Right lobe of liver (tissue), 6 donors: ENCODE measurements at regions not wholly inside any gene's neighbourhood (a gene's known extent, or its start where the extent isn't known, plus 50 kb on each side); places are given as distances from the start of the nearest gene placed in this dataset.

Source experiments
- ATAC-seq, 4 donors: fragments of 200-7000 bp; cut with Tn5 transposase; one replicate each; pipeline ENCODE4 v1.9.1; 2020; ENCODE audit warnings: mild to moderate bottlenecking in 4 of 4, moderate library complexity in 4 of 4
- DNase-seq, 3 donors: peaks; one replicate each; pipeline ENCODE4 v3.0.0-alpha.2; 2020
- H3K27ac ChIP-seq, 3 donors: fragments of 200-600 bp; one replicate each; pipeline ENCODE4 v1.8.0; 2022
- H3K27me3 ChIP-seq, 2 donors: fragments of 200-600 bp; one replicate each; pipeline ENCODE4 v1.8.0; 2022
- H3K36me3 ChIP-seq, 4 donors: fragments of 200-600 bp; sonication (generic) in 1 of 4; one replicate each; pipeline versions ENCODE4 v1.5.1 to v1.8.0; 2017 to 2022; ENCODE audit warnings: control low read depth in 1 of 4
- H3K4me1 ChIP-seq, 4 donors: fragments of 200-600 bp; sonication (generic) in 1 of 4; one replicate each; pipeline versions ENCODE4 v1.5.1 to v1.8.0; 2017 to 2022; ENCODE audit warnings: control low read depth in 1 of 4
- H3K4me3 ChIP-seq, 3 donors: fragments of 200-600 bp; one replicate each; pipeline ENCODE4 v1.8.0; 2022
- H3K9me3 ChIP-seq, 4 donors: fragments of 200-600 bp; sonication (generic) in 1 of 4; one replicate each; pipeline versions ENCODE4 v1.5.1 to v1.8.0; 2017 to 2022; ENCODE audit warnings: control low read depth in 1 of 4
- POLR2A ChIP-seq: fragments of 450-650 bp; IDR thresholded peaks from one replicate; pipeline ENCODE4 v1.6.1; 2017; ENCODE audit warnings: antibody characterized with exemption, mild to moderate bottlenecking
- WGBS: methylation state at CpG from one replicate; pipeline ENCODE4 v1.1.6; 2018; ENCODE audit warnings: low coverage, low lambda C conversion rate; ENCODE audit not compliant: insufficient coverage; ENCODE audit errors: missing lambda C conversion rate; 5-methylcytosine and 5-hydroxymethylcytosine counted together
- intact Hi-C, 2 donors: fragments of 100-400 bp; cut with DNase I; formaldehyde crosslinking; loops; one replicate each; pipeline versions ENCODE4 v1.11.2 to v1.14.1; 2022
- TF ChIP-seq, protein P1 (sequence below), 4 donors: fragments of 200-600 bp in 3 of 4; fragments of 450-650 bp in 1 of 4; IDR thresholded peaks; one replicate each; pipeline versions ENCODE4 v1.5.1 to v1.8.0; 2016 to 2022; ENCODE audit warnings: antibody characterized with exemption in 4 of 4, mild to moderate bottlenecking in 2 of 4
- donor health status: DM: no; HTN: yes; CAD: no.
- donor health status: DM: no; HTN: no; CAD: no.
- donor health status: DM: no; HTN: no; CAD: no.
- donor health status: DM: no; HTN: yes; CAD: no.
- donor health status: DM: no; HTN: yes; CAD: no.

DNA sequence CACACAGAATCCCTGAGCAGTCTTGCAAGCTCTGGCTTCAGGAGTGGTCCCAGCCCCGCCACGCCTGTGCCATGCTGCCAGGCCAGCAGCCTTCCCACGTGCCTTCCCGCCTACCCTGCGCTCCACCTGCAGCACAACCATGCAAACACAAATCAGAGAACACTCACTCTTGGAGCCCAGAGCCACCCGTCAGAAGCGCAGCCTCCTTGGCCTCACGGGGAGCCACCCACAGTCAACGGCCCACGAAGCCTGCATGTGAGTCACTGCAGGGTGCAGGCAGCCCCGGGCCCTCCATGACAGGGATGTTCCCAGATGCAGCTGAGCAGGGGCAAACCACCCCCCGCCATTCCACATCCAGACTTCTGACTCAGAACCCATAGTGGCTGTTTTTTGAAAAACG lies 217.0 kb downstream of the DLL1 start:
- peak in 1 of 3 donors; percentile 31 for DNase-seq
- Histone ChIP-seq H3K27me3 (no peaks in the 10 kb centered on the region), H3K9me3 (no peaks in the 10 kb centered on the region), H3K4me3 (no peak overlapping the region), H3K27ac (no peak overlapping the region), H3K4me1 (no peaks in the 10 kb centered on the region), H3K36me3 (no peaks in the 10 kb centered on the region)
- no peak for ATAC-seq
- 84% methylated on average over 4 of the region's 13 CpGs for WGBS
- intact Hi-C loops, result no loop called here
- no peak for TF ChIP-seq POLR2A
- TF ChIP-seq, protein P1, sequence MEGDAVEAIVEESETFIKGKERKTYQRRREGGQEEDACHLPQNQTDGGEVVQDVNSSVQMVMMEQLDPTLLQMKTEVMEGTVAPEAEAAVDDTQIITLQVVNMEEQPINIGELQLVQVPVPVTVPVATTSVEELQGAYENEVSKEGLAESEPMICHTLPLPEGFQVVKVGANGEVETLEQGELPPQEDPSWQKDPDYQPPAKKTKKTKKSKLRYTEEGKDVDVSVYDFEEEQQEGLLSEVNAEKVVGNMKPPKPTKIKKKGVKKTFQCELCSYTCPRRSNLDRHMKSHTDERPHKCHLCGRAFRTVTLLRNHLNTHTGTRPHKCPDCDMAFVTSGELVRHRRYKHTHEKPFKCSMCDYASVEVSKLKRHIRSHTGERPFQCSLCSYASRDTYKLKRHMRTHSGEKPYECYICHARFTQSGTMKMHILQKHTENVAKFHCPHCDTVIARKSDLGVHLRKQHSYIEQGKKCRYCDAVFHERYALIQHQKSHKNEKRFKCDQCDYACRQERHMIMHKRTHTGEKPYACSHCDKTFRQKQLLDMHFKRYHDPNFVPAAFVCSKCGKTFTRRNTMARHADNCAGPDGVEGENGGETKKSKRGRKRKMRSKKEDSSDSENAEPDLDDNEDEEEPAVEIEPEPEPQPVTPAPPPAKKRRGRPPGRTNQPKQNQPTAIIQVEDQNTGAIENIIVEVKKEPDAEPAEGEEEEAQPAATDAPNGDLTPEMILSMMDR (IDR thresholded peaks at IDR 0.05), result no peak

DNA sequence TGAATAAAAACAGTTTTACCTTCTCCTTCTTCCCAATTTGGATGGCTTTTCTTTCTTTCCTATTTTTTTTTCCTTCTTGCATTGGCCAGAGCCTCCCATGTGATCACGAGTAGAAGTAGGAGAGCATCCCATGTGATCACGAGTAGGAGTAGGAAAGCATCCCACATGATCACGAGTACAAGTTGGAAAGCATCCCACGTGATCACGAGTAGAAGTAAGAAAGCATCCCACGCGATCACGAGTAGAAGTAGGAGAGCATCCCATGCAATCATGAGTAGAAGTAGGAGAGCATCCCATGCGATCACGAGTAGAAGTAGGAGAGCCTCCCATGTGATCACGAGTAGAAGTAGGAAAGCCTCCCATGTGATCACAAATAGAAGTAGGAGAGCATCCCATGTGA lies 218.6 kb downstream of the DLL1 start:
- ATAC-seq (no peak), DNase-seq (peak in 1 of 3 donors; percentile 10)
- intact Hi-C loops, result no loop called here
- Histone ChIP-seq H3K27me3 (no peaks in the 10 kb centered on the region), H3K4me1 (no peaks in the 10 kb centered on the region), H3K9me3 (no peaks in the 10 kb centered on the region), H3K27ac (no peak overlapping the region), H3K4me3 (no peak overlapping the region), H3K36me3 (no peaks in the 10 kb centered on the region)
- WGBS, result 65% methylated on average over 11 of the region's 11 CpGs
- TF ChIP-seq, protein P1 (IDR thresholded peaks at IDR 0.05), result no peak
- no peak for TF ChIP-seq POLR2A

DNA sequence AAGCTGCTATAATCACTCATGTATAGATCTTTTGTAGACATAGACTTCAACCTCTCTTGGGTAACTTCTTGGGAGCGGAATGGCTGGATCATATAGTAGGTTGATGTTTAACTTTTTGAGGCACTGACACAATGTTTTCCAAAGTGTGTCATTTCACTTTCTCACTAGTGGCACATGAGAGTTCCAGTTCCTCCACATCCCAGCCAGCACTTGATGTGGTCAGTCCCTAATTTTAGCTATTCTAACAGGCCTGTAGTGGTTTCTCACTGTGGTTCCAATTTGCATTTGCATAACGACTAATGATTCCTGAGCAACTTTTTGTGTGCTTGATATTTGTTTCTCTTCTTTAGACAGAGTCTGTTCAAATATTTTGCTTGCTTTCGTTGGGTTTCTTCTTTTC lies 221.3 kb downstream of the DLL1 start:
- Histone ChIP-seq H3K27ac (no peak overlapping the region), H3K27me3 (no peaks in the 10 kb centered on the region), H3K36me3 (no peaks in the 10 kb centered on the region), H3K9me3 (no peaks in the 10 kb centered on the region), H3K4me1 (no peaks in the 10 kb centered on the region), H3K4me3 (no peak overlapping the region)
- ATAC-seq (no peak), DNase-seq (no peak)
- no peak for TF ChIP-seq POLR2A
- TF ChIP-seq, protein P1 (IDR thresholded peaks at IDR 0.05), result no peak
- intact Hi-C loops, result no loop called here
- 70% methylated on average over 3 of the region's 3 CpGs for WGBS

DNA sequence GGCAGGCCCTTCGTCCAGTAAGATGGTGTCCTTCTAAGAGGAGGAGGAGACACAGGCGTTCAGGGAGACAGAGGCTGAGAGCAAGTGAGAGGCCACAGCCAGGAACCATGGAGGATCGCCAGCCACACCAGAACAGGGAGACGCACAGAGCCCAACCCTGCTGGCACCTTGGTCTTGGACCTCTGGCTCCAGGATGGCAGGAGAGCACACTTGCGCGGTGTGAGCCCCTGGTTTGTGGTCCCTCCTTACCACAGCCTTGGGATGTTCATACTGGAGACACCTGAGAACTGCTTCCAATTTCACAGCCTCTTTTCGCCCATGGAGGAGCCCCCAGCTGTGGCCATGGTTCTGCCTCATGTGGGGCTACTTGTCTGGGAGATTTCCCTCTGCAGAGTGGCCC lies 222.4 kb downstream of the DLL1 start:
- TF ChIP-seq POLR2A, result no peak
- TF ChIP-seq, protein P1 (IDR thresholded peaks at IDR 0.05), result no peak
- DNase-seq (no peak), ATAC-seq (peak in 1 of 4 donors; percentile 17)
- H3K36me3 ChIP-seq, result no peaks in the 10 kb centered on the region
- H3K9me3 ChIP-seq, result no peaks in the 10 kb centered on the region
- H3K27ac ChIP-seq, result no peak overlapping the region
- intact Hi-C loops, result no loop called here
- no peaks in the 10 kb centered on the region for H3K27me3 ChIP-seq
- H3K4me1 ChIP-seq, result no peaks in the 10 kb centered on the region
- no peak overlapping the region for H3K4me3 ChIP-seq
- 67% methylated on average over 2 of the region's 7 CpGs for WGBS

DNA sequence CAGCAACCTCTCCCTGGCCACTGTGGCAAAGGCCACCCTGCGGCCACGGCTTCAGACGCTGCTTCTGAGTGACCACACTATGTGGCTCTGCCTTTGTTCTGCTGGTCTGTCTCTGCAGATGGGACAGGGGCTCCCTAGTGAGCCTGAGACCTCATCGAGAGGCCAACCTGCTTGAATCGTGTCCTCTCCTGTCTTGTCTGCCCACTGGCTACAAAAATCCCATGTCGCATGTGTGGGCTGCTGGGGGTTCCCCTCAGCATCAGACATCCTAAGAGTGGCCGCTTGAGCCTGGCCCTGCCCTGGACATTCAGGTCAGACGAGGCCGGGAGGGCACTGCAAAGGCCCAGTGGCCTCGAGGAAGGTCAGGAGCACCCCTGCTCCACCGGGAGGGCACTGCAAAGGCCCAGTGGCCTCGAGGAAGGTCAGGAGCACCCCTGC lies 222.9 kb downstream of the DLL1 start:
- DNase-seq, result peak in 1 of 3 donors; percentile 30

More for the DNA sequence above, 222.9 kb downstream of the DLL1 start:
- H3K27ac ChIP-seq, result no peak overlapping the region
- no peaks in the 10 kb centered on the region for H3K4me1 ChIP-seq
- no peak for TF ChIP-seq POLR2A
- TF ChIP-seq, protein P1 (IDR thresholded peaks at IDR 0.05), result no peak
- intact Hi-C loops, result no loop called here
- 50% methylated on average over 8 of the region's 12 CpGs for WGBS
- no peaks in the 10 kb centered on the region for H3K36me3 ChIP-seq
- ATAC-seq, result peak in 1 of 4 donors; percentile 47
- H3K27me3 ChIP-seq, result no peaks in the 10 kb centered on the region
- no peaks in the 10 kb centered on the region for H3K9me3 ChIP-seq
- H3K4me3 ChIP-seq, result no peak overlapping the region
